PFSK-1 (cell line): ENCODE measurements at regions not wholly inside any gene's neighbourhood (a gene's known extent, or its start where the extent isn't known, plus 50 kb on each side); places are given as distances from the start of the nearest gene placed in this dataset.

Experiments
- FOXP2 ChIP-seq: optimal IDR thresholded peaks from 2 replicates; pipeline ENCODE3; 2011; ENCODE audit warnings: borderline replicate concordance, control low read depth, inconsistent platforms; ENCODE audit not compliant: insufficient read depth; ENCODE audit errors: extremely low read length, extremely low read depth
- POLR2AphosphoS5 ChIP-seq: IDR thresholded peaks from 2 replicates; pipeline ENCODE4 v1.6.1; 2012; ENCODE audit warnings: low read depth, mild to moderate bottlenecking, control low read depth, low read length, moderate library complexity

DNA sequence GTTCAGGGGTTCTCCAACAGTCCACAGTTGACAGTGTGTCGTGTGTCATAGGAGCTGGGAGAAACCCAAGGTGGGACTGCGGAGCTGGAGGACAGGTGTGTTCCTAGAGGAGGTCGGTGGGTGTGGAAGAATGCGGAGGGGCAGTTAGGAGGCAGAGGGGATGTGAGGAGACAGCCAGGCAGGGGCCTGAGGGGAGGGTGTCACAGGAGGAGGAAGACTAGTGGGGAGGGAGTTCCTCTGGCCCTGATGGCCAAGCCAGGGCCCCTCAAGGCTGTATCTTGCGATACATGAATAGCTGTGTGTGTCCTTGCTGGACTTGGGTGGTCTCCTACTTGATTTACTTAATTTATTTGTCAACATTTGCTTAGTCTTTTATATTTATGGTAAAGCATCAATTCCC, 519.6 kb upstream of the HS6ST1 start:
- TF ChIP-seq POLR2AphosphoS5 = no peak
- TF ChIP-seq FOXP2 = no peak
